Testis (tissue), 2 donors: ENCODE measurements at regions not wholly inside any gene's neighbourhood (a gene's known extent, or its start where the extent isn't known, plus 50 kb on each side); places are given as distances from the start of the nearest gene placed in this dataset.

Experiments
- DNase-seq: peaks from one replicate; pipeline ENCODE4 v3.0.0-alpha.2; 2019
- H3K27ac ChIP-seq, 2 donors: fragments of 200-600 bp; sonication (generic); one replicate each; pipeline ENCODE4 v1.5.1; 2019
- H3K27me3 ChIP-seq: fragments of 200-600 bp; sonication (generic); one replicate; pipeline ENCODE4 v1.5.1; 2019
- H3K36me3 ChIP-seq: fragments of 200-600 bp; sonication (generic); one replicate; pipeline ENCODE4 v1.5.1; 2017; ENCODE audit warnings: low read depth; ENCODE audit errors: missing control alignments
- H3K4me1 ChIP-seq: fragments of 200-600 bp; sonication (generic); one replicate; pipeline ENCODE4 v1.5.1; 2019
- H3K4me3 ChIP-seq, 2 donors: fragments of 200-600 bp; sonication (generic); one replicate each; pipeline ENCODE4 v1.5.1; 2017 to 2019
- H3K9me3 ChIP-seq: fragments of 200-600 bp; sonication (generic); one replicate; pipeline ENCODE4 v1.5.1; 2017
- POLR2A ChIP-seq: fragments of 450-650 bp; IDR thresholded peaks from one replicate; pipeline ENCODE4 v1.6.1; 2017; ENCODE audit warnings: antibody characterized with exemption, mild to moderate bottlenecking, moderate library complexity
- WGBS, 2 donors: methylation state at CpG; one replicate each; pipeline ENCODE4 v1.1.5; 2018; 5-methylcytosine and 5-hydroxymethylcytosine counted together
- intact Hi-C: fragments of 100-400 bp; cut with DNase I; formaldehyde crosslinking; loops from one replicate; pipeline ENCODE4 v1.15.1; 2023; ENCODE audit warnings: low total_unique reads
- TF ChIP-seq, protein P1 (sequence below), 3 experiments: fragments of 450-650 bp in 2 of 3; fragments of 200-600 bp in 1 of 3; sonication (generic) in 1 of 3; IDR thresholded peaks; one replicate each; pipeline ENCODE4 v1.5.1; 2016 to 2019; ENCODE audit warnings: antibody characterized with exemption in 3 of 3, mild to moderate bottlenecking in 2 of 3, moderate library complexity in 1 of 3

DNA sequence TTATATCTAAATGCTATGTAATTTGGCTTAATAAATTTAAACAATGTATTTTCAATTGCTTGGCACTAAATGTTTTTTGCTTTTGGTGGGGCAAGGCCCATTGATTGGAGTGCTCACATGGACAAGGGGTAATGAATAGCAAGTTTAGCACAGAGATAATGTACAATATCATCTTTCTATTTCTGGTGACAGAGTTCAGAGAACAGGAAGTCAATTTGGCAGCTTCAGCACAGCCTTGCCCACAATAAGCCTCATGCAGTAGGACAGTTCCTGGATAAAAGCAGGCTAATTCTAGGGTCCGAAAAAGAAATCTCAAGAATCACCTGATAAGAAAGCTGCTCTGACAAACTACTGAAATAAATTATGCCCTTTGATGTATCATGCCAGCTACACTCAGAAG, 443.9 kb upstream of the FSHR start:
- 58 to 68% methylated on average over 1 of the region's 1 CpG for whole genome bisulfite sequencing, 2 donors
- DNase-seq = no peak

DNA sequence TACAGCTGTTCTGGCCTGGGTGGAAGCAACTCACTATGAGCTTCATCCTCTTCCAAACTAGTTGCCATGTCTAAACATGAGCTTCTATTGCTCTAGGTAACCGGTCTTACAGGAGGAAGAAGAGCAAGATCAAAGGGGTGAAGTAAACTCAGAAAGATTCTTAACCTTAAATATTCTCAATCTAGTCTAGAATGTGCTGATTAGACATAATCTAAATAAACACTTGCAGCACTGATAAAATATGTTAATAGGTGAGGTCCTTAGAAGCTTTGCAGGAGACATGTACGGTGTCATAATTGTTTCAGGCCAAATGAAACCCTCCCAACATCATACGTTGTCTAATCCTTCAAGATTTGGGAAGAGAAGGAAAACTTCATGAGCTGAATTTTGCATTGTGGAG, 431.6 kb upstream of the FSHR start:
- H3K9me3 ChIP-seq = no peaks in the 10 kb centered on the region
- intact Hi-C loops = no loop called here

More for the DNA sequence above, 443.9 kb upstream of the FSHR start:
- Histone ChIP-seq H3K36me3 (no peaks in the 10 kb centered on the region), H3K4me1 (no peaks in the 10 kb centered on the region), H3K27me3 (no peaks in the 10 kb centered on the region), H3K9me3 (no peaks in the 10 kb centered on the region), H3K27ac (no peak overlapping the region), H3K4me3 (no peak overlapping the region)
- TF ChIP-seq POLR2A = no peak
- TF ChIP-seq, protein P1, sequence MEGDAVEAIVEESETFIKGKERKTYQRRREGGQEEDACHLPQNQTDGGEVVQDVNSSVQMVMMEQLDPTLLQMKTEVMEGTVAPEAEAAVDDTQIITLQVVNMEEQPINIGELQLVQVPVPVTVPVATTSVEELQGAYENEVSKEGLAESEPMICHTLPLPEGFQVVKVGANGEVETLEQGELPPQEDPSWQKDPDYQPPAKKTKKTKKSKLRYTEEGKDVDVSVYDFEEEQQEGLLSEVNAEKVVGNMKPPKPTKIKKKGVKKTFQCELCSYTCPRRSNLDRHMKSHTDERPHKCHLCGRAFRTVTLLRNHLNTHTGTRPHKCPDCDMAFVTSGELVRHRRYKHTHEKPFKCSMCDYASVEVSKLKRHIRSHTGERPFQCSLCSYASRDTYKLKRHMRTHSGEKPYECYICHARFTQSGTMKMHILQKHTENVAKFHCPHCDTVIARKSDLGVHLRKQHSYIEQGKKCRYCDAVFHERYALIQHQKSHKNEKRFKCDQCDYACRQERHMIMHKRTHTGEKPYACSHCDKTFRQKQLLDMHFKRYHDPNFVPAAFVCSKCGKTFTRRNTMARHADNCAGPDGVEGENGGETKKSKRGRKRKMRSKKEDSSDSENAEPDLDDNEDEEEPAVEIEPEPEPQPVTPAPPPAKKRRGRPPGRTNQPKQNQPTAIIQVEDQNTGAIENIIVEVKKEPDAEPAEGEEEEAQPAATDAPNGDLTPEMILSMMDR (IDR thresholded peaks at IDR 0.05) = no peak
- intact Hi-C loops = no loop called here

DNA sequence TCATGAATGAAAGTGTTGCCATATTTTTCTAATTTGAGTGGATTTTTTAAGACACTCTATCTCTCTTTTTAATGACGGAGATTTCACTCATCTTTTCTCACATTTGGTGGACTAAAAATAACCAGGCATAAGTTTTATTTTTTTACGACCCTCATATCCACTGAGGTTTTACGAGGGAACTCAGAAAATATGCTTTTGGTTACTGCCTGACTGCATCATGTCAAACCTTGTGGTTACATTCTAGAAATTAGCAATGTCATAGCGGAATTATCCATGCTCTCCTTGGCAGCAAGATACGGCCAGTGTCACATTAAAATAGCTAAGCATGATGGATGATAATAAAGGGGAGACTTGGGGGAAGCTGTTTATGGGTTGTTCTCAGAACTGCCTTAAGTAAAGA, 428.6 kb upstream of the FSHR start:
- Histone ChIP-seq H3K9me3 (no peaks in the 10 kb centered on the region), H3K4me1 (no peaks in the 10 kb centered on the region), H3K4me3 (no peak overlapping the region), H3K27me3 (no peaks in the 10 kb centered on the region), H3K36me3 (no peaks in the 10 kb centered on the region), H3K27ac (no peak overlapping the region)
- TF ChIP-seq, protein P1 (IDR thresholded peaks at IDR 0.05) = no peak
- no peak for TF ChIP-seq POLR2A
- DNase-seq = no peak
- intact Hi-C loops = no loop called here
- 41 to 48% methylated on average over 5 of the region's 5 CpGs for WGBS, 2 donors

More for the DNA sequence above, 431.6 kb upstream of the FSHR start:
- Histone ChIP-seq H3K36me3 (no peaks in the 10 kb centered on the region), H3K27me3 (no peaks in the 10 kb centered on the region), H3K27ac (no peak overlapping the region), H3K4me1 (no peaks in the 10 kb centered on the region), H3K4me3 (no peak overlapping the region)
- TF ChIP-seq POLR2A = no peak
- TF ChIP-seq, protein P1 (IDR thresholded peaks at IDR 0.05) = no peak
- DNase-seq = no peak
- 91 to 93% methylated on average over 3 of the region's 3 CpGs for WGBS, 2 donors

DNA sequence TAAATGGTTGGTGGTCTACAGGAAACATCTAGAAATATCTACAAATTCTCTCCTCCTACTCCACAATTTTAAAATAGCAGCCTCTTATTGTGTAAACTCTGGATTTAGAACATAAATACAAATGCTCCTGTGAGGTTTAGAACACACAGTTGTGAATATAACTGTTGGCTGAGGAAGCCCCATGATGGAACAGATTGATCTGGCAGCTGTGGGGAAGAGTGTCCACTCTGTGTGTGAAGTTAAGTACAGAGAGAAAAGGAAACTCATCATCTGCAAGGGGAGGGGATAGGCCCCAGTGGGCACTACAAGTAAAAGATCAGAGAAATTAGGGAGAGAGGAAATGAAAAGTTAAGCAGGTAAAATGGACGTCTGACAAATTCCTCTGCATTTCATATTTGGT, 422.7 kb upstream of the FSHR start:
- no peak overlapping the region for H3K27ac ChIP-seq
- intact Hi-C loops = no loop called here
- no peaks in the 10 kb centered on the region for H3K36me3 ChIP-seq
- no peak overlapping the region for H3K4me3 ChIP-seq
- H3K4me1 ChIP-seq = no peaks in the 10 kb centered on the region
- no peak for DNase-seq
- H3K27me3 ChIP-seq = no peaks in the 10 kb centered on the region
- 65 to 66% methylated on average over 1 of the region's 1 CpG for WGBS, 2 donors
- H3K9me3 ChIP-seq = no peaks in the 10 kb centered on the region
- TF ChIP-seq, protein P1 (IDR thresholded peaks at IDR 0.05) = no peak
- no peak for TF ChIP-seq POLR2A

DNA sequence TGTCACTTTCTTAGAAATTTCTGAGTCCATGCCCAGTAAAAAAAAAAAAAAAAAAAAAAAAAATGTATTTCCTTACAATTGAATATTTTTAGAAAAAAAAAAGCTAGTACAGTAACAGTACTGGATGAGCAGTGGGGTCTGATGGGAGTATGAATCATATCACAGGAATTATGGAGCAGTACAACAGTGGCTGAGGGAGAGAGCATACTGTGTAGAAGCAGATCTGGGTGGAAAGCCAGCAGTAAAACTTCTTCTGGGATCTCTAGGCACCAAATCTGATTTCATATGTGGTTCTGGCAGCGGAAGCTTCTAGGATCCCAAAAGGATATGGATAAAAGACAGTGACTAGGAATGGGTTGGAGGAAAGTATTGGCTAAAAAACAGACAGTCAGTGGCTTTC, 414.9 kb upstream of the FSHR start:
- Histone ChIP-seq H3K36me3 (no peaks in the 10 kb centered on the region), H3K27me3 (no peaks in the 10 kb centered on the region), H3K4me1 (no peaks in the 10 kb centered on the region), H3K9me3 (no peaks in the 10 kb centered on the region), H3K4me3 (no peak overlapping the region), H3K27ac (no peak overlapping the region)
- no peak for DNase-seq
- intact Hi-C loops = no loop called here
- WGBS, 2 donors = 68 to 79% methylated on average over 1 of the region's 1 CpG
- no peak for TF ChIP-seq POLR2A
- TF ChIP-seq, protein P1 (IDR thresholded peaks at IDR 0.05) = no peak
